Keratinocyte (primary cell): ENCODE measurements at regions not wholly inside any gene's neighbourhood (a gene's known extent, or its start where the extent isn't known, plus 50 kb on each side); places are given as distances from the start of the nearest gene placed in this dataset.

ENCODE experiments used
- DNase-seq: peaks from one replicate; pipeline ENCODE4 v3.0.0-alpha.2; 2011; ENCODE audit warnings: low read depth, missing footprints, low spot score
- FAIRE-seq: peaks from 2 replicates; lab custom pipeline; 2011; peaks lifted over from hg19 to GRCh38; lab: Jason Lieb, UNC
- H2AFZ ChIP-seq: 2 replicates; pipeline ENCODE4 v1.6.0; 2012; ENCODE audit warnings: low read length, control low read depth, inconsistent platforms; ENCODE audit not compliant: control insufficient read depth
- H3K27ac ChIP-seq: 2 replicates; pipeline ENCODE4 v1.5.1; 2011; ENCODE audit warnings: low read length; ENCODE audit not compliant: control insufficient read depth, insufficient read depth
- H3K27me3 ChIP-seq: 3 replicates; pipeline ENCODE4 v1.6.0; 2011; ENCODE audit warnings: low read length; ENCODE audit not compliant: control insufficient read depth, insufficient read depth; ENCODE audit errors: extremely low read depth
- H3K36me3 ChIP-seq, 2 experiments: 2 replicates in 1 of 2; 3 replicates in 1 of 2; pipeline ENCODE4 v1.5.1; 2011; ENCODE audit warnings: low read length in 2 of 2, mild to moderate bottlenecking in 1 of 2; ENCODE audit not compliant: control insufficient read depth in 2 of 2, insufficient read depth in 2 of 2; ENCODE audit errors: extremely low read depth in 1 of 2
- H3K4me1 ChIP-seq: 3 replicates; pipeline ENCODE4 v1.5.1; 2011; ENCODE audit warnings: low read length; ENCODE audit not compliant: control insufficient read depth, insufficient read depth; ENCODE audit errors: extremely low read depth
- H3K4me2 ChIP-seq: 3 replicates; pipeline ENCODE4 v1.6.0; 2011; ENCODE audit warnings: low read depth, low read length; ENCODE audit not compliant: control insufficient read depth, insufficient read depth; ENCODE audit errors: extremely low read depth
- H3K4me3 ChIP-seq, 3 experiments: fragments of 200-600 bp in 1 of 3; sonication (generic) in 1 of 3; 2 replicates in 2 of 3; 3 replicates in 1 of 3; pipeline ENCODE4 v1.5.1; 2011 to 2016; ENCODE audit warnings: low read length in 3 of 3, mild to moderate bottlenecking in 3 of 3, control low read depth in 2 of 3, inconsistent platforms in 1 of 3, low read depth in 1 of 3, mixed read lengths in 1 of 3, mixed run types in 1 of 3, moderate library complexity in 1 of 3; ENCODE audit not compliant: control insufficient read depth in 2 of 3, insufficient read depth in 2 of 3; ENCODE audit errors: extremely low read depth in 1 of 3
- H3K79me2 ChIP-seq: 2 replicates; pipeline ENCODE4 v1.6.0; 2012; ENCODE audit warnings: low read length; ENCODE audit not compliant: control insufficient read depth, insufficient read depth
- H3K9ac ChIP-seq: 3 replicates; pipeline ENCODE4 v1.6.0; 2011; ENCODE audit warnings: low read length; ENCODE audit not compliant: control insufficient read depth, insufficient read depth; ENCODE audit errors: extremely low read depth
- H3K9me1 ChIP-seq: 3 replicates; pipeline ENCODE4 v1.6.0; 2011; ENCODE audit warnings: low read length; ENCODE audit not compliant: control insufficient read depth, insufficient read depth; ENCODE audit errors: extremely low read depth
- H3K9me3 ChIP-seq: 2 replicates; pipeline ENCODE4 v1.5.1; 2012; ENCODE audit warnings: low read depth, low read length; ENCODE audit not compliant: control insufficient read depth
- H4K20me1 ChIP-seq: 3 replicates; pipeline ENCODE4 v1.6.0; 2011; ENCODE audit warnings: low read length; ENCODE audit not compliant: control insufficient read depth, insufficient read depth; ENCODE audit errors: extremely low read depth
- CTCF ChIP-seq, 3 experiments: IDR thresholded peaks in 1 of 3; conservative IDR thresholded peaks in 1 of 3; optimal IDR thresholded peaks in 1 of 3; 2 replicates in 2 of 3; 3 replicates in 1 of 3; pipeline versions ENCODE3 to v1.5.1; 2011; ENCODE audit warnings: low read length in 3 of 3, mild to moderate bottlenecking in 3 of 3, moderate library complexity in 2 of 3, control low read depth in 1 of 3, inconsistent platforms in 1 of 3; ENCODE audit not compliant: insufficient read depth in 2 of 3; ENCODE audit errors: extremely low read depth in 1 of 3
- EZH2 ChIP-seq: IDR thresholded peaks from one replicate; pipeline ENCODE4 v1.6.1; 2012; ENCODE audit warnings: inconsistent platforms, mild to moderate bottlenecking, low read length, moderate library complexity
- dilution Hi-C: fragments of 300-500 bp; cut with MboI; formaldehyde crosslinking; loops from one replicate; pipeline ENCODE4 v1.7.0; 2020; ENCODE audit warnings: low sequenced_read_pairs; ENCODE audit not compliant: extremely low pct_ligation_motif_present

GRCh38 chr2:240248721-240249422 lies 108.4 kb upstream of the OTOS start:
- Histone ChIP-seq H2AFZ (no peak overlapping the region), H3K4me3 (no peak overlapping the region), H3K4me2 (no peak overlapping the region), H3K4me1 (peaks cover 25% of the 10 kb centered on the region), H4K20me1 (no peaks in the 10 kb centered on the region), H3K27me3 (no peaks in the 10 kb centered on the region), H3K9ac (no peak overlapping the region), H3K36me3 (no peaks in the 10 kb centered on the region), H3K9me3 (no peaks in the 10 kb centered on the region), H3K27ac (no peak overlapping the region), H3K79me2 (no peaks in the 10 kb centered on the region), H3K9me1 (no peaks in the 10 kb centered on the region)
- dilution Hi-C loops = no loop called here
- no peak for DNase-seq
- no peak for TF ChIP-seq CTCF (optimal IDR thresholded peaks at IDR 0.05 in 1 of 3, IDR thresholded peaks at IDR 0.05 in 1 of 3, conservative IDR thresholded peaks at IDR 0.05 in 1 of 3; ENCODE audit: extremely low read depth in 1 of 3, insufficient read depth in 2 of 3, low read length in 3 of 3)
- no peak for TF ChIP-seq EZH2
- no peak for FAIRE-seq

- no peak overlapping the region for H3K4me2 ChIP-seq
- no peaks in the 10 kb centered on the region for H3K9me1 ChIP-seq
- no peaks in the 10 kb centered on the region for H4K20me1 ChIP-seq
- dilution Hi-C loops = no loop called here
- no peak for DNase-seq
- no peaks in the 10 kb centered on the region for H3K79me2 ChIP-seq
- TF ChIP-seq CTCF (optimal IDR thresholded peaks at IDR 0.05 in 1 of 3, IDR thresholded peaks at IDR 0.05 in 1 of 3, conservative IDR thresholded peaks at IDR 0.05 in 1 of 3; ENCODE audit: extremely low read depth in 1 of 3, insufficient read depth in 2 of 3, low read length in 3 of 3) (no peak), EZH2 (no peak)
- no peaks in the 10 kb centered on the region for H3K36me3 ChIP-seq
- H3K9ac ChIP-seq = no peak overlapping the region
- H3K4me3 ChIP-seq = no peak overlapping the region
- H3K27me3 ChIP-seq = no peaks in the 10 kb centered on the region
- no peaks in the 10 kb centered on the region for H3K9me3 ChIP-seq
- FAIRE-seq = no peak
- no peak overlapping the region for H3K27ac ChIP-seq
- no peak overlapping the region for H2AFZ ChIP-seq
- peaks cover 25% of the 10 kb centered on the region for H3K4me1 ChIP-seq
These were observed 109.1 kb upstream of the OTOS start for GRCh38 chr2:240249423-240250149.
